MCF 10A (cell line): ENCODE measurements at regions not wholly inside any gene's neighbourhood (a gene's known extent, or its start where the extent isn't known, plus 50 kb on each side); places are given as distances from the start of the nearest gene placed in this dataset.

Source experiments
- BruUV-seq: library from RNA; stranded (reverse); fragments of 400-500 nt; replicated peaks from 2 replicates; lab custom pipeline; 2021; lab: Mats Ljungman, UMichigan
- CTCF ChIA-PET: fragments of 300-600 bp; sonication (Branson Sonifier 250); formaldehyde crosslinking; extraction: SDS; loops from one replicate; lab custom pipeline; 2021; ENCODE audit warnings: antibody characterized with exemption, inconsistent platforms; lab: Yijun Ruan, JAX
- POLR2A ChIA-PET: fragments of 300-600, 350-650 bp; sonication (Branson Sonifier 250); formaldehyde crosslinking; extraction: SDS; loops from one replicate; lab custom pipeline; 2020; ENCODE audit warnings: antibody characterized with exemption, inconsistent platforms; lab: Yijun Ruan, JAX
- DNase-seq: peaks from one replicate; pipeline ENCODE4 v3.0.0-alpha.2; 2018; ENCODE audit not compliant: unreplicated experiment
- H3K27ac Mint-ChIP-seq: one replicate; pipeline ENCODE4 v1.8.0; 2022; ENCODE audit warnings: mild to moderate bottlenecking, low read depth, mixed read lengths; ENCODE audit not compliant: unreplicated experiment
- H3K27me3 Mint-ChIP-seq: one replicate; pipeline ENCODE4 v1.8.0; 2022; ENCODE audit warnings: mixed read lengths; ENCODE audit not compliant: insufficient read depth, unreplicated experiment
- H3K36me3 Mint-ChIP-seq: one replicate; pipeline ENCODE4 v1.8.0; 2022; ENCODE audit warnings: mild to moderate bottlenecking, moderate library complexity, mixed read lengths; ENCODE audit not compliant: insufficient read depth, unreplicated experiment
- H3K4me1 Mint-ChIP-seq: one replicate; pipeline ENCODE4 v1.8.0; 2022; ENCODE audit warnings: mixed read lengths; ENCODE audit not compliant: insufficient read depth, unreplicated experiment
- H3K4me3 Mint-ChIP-seq: one replicate; pipeline ENCODE4 v1.8.0; 2022; ENCODE audit warnings: mild to moderate bottlenecking, moderate library complexity, mixed read lengths; ENCODE audit not compliant: unreplicated experiment
- H3K9me3 Mint-ChIP-seq: one replicate; pipeline ENCODE4 v1.8.0; 2022; ENCODE audit warnings: mixed read lengths; ENCODE audit not compliant: unreplicated experiment
- intact Hi-C: fragments of 100-400 bp; cut with micrococcal nuclease; formaldehyde crosslinking; loops from 2 replicates; pipeline ENCODE4 v1.14.1; 2022
- TF ChIP-seq, protein P1 (sequence below): fragments of 200-600 bp; IDR thresholded peaks from one replicate; pipeline ENCODE4 v1.8.0; 2022; ENCODE audit warnings: antibody characterized with exemption, mild to moderate bottlenecking; ENCODE audit not compliant: unreplicated experiment

DNA sequence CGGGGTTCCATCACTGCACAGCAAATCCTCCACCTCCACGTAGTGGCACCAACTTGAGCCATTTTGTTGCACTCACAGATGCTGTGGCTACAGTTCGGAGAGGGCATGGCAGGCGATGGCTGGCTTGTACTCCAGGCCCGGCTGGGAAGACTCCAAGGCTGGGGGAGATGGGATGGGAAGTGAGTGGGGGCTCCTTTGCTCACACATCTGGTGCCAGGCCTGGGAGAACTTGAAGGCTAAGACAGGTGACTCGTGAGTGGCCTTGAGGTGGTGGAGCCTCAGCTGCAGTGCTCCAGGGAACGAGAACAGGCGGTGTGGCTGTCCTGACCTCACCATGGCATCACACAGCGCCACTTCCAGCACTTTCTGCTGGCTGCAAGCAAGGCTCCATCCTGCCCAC lies 87.9 kb downstream of the PLXNA1 start:
- no peak overlapping the region for H3K4me3 Mint-ChIP-seq
- DNase-seq = no peak
- no peaks in the 10 kb centered on the region for H3K27me3 Mint-ChIP-seq
- BruUV-seq = no TSS peak
- H3K36me3 Mint-ChIP-seq = no peaks in the 10 kb centered on the region
- ChIA-PET CTCF (no interaction called here), POLR2A (interaction anchor here (0.6 kb wide), 1 partner anchor 56 kb away, joined by 4 read pairs; no protein-coding TSS in a partner anchor)
- H3K9me3 Mint-ChIP-seq = no peaks in the 10 kb centered on the region
- intact Hi-C loops = no loop called here
- H3K4me1 Mint-ChIP-seq = peaks cover 31% of the 10 kb centered on the region
- H3K27ac Mint-ChIP-seq = no peak overlapping the region
- TF ChIP-seq, protein P1, sequence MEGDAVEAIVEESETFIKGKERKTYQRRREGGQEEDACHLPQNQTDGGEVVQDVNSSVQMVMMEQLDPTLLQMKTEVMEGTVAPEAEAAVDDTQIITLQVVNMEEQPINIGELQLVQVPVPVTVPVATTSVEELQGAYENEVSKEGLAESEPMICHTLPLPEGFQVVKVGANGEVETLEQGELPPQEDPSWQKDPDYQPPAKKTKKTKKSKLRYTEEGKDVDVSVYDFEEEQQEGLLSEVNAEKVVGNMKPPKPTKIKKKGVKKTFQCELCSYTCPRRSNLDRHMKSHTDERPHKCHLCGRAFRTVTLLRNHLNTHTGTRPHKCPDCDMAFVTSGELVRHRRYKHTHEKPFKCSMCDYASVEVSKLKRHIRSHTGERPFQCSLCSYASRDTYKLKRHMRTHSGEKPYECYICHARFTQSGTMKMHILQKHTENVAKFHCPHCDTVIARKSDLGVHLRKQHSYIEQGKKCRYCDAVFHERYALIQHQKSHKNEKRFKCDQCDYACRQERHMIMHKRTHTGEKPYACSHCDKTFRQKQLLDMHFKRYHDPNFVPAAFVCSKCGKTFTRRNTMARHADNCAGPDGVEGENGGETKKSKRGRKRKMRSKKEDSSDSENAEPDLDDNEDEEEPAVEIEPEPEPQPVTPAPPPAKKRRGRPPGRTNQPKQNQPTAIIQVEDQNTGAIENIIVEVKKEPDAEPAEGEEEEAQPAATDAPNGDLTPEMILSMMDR = no peak

DNA sequence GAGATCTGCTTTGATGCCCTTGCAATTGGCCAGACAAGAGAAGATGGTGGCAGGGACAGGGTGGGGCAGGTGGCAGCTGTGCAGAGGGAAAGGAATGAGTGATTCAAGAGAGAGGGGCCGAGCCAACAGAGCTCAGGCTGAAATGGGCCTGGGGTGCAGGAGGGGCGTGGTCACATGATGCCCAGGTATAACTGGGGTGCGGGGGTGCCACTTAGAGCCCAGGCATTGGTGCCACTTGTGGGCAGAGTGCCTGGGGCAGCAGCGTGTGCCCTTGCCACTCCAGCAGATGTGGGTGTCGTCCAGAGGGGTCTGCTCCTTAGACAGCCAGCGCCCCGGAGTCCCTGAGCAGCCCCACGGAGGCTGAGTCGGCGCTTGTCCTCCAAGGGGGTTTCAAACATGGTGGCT lies 88.7 kb downstream of the PLXNA1 start:
- no TSS peak for BruUV-seq
- intact Hi-C loops = no loop called here
- H3K36me3 Mint-ChIP-seq = no peaks in the 10 kb centered on the region
- DNase-seq = no peak
- TF ChIP-seq, protein P1 = no peak
- ChIA-PET CTCF (no interaction called here), POLR2A (no interaction called here)
- H3K9me3 Mint-ChIP-seq = no peaks in the 10 kb centered on the region
- no peaks in the 10 kb centered on the region for H3K27me3 Mint-ChIP-seq
- no peak overlapping the region for H3K27ac Mint-ChIP-seq
- H3K4me3 Mint-ChIP-seq = no peak overlapping the region
- peaks cover 31% of the 10 kb centered on the region for H3K4me1 Mint-ChIP-seq

DNA sequence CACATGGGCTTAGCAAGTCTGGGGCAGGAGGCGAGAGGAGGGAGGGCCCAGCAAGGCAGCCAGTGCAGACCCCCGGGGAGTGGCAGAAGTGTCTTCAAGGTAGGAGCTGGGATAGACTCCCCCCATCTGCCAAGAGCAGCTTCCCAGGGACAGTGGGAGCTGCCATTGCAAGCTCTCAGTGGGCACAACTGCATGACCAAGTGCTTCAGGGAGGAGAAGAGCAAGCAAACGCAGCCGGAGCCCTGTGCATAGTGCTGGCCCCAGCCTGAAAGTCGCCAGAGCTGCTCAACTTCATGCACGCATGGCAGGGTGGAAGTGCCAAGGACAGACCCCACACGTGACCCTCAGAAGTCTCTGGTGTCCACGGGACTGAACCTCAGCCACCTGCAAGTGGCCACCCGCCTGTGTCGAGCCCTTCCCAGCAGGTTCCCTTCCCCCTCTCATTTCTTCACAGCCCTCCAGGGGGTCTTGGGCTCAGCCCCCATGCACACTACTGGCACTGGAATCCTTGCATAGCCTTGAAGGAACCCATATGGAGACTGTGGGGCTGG lies 89.4 kb downstream of the PLXNA1 start:
- ChIA-PET CTCF (no interaction called here), POLR2A (interaction anchor here (1.0 kb wide), 1 partner anchor 14 kb away, joined by 4 read pairs; no protein-coding TSS in a partner anchor)
- no peaks in the 10 kb centered on the region for H3K9me3 Mint-ChIP-seq
- intact Hi-C loops = no loop called here
- BruUV-seq = no TSS peak
- H3K4me3 Mint-ChIP-seq = no peak overlapping the region
- no peaks in the 10 kb centered on the region for H3K27me3 Mint-ChIP-seq
- H3K4me1 Mint-ChIP-seq = peaks cover 31% of the 10 kb centered on the region
- no peak for DNase-seq
- TF ChIP-seq, protein P1 = no peak
- H3K36me3 Mint-ChIP-seq = no peaks in the 10 kb centered on the region
- no peak overlapping the region for H3K27ac Mint-ChIP-seq

DNA sequence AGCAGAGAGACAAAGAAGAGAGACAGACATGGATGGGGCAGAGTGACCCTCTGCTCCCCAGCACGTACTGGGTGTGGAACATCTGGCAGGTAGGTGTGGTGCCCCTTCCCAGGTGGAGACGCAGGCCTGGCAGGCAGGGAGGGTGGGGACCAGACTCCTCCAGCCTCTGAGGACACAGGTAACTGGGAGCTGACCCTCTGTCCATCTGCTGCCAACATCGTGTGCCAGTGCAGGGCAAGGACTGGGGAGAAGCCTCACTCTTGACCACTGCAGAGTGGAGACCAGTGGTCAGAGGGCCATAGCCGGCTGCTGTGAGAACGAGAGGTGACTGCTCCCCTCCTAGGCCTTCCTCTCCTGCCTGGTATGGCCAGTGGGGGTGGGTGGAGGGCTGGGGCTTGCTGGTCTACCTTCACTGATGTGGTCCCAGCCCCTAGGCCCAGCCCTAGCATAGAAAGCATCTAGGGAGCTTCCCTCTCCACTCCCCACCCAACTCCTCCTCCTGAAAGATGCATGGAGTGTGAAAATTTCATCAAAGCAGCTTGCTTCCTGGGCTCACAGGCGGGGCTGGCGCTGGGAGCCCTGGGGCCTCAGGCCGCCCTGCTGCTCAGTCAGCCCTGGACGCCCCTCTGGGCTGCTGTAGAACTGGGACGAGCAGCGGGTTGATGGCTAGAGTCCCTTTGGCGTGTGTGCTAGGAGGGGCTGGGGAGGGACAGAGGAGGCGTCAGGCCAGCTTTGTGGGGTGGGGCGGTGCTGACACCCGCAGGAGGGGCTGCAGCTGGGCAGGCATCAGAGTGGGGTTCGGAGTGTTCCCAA lies 90.3 kb downstream of the PLXNA1 start:
- TF ChIP-seq, protein P1 = no peak
- no peak for DNase-seq
- Mint-ChIP-seq H3K4me1 (peaks cover 31% of the 10 kb centered on the region), H3K36me3 (no peaks in the 10 kb centered on the region), H3K27me3 (no peaks in the 10 kb centered on the region), H3K9me3 (no peaks in the 10 kb centered on the region), H3K4me3 (no peak overlapping the region), H3K27ac (no peak overlapping the region)
- ChIA-PET POLR2A (interaction anchor here (0.5 to 1.7 kb wide), 4 partner anchors 8 to 224 kb away, joined by 3 to 8 read pairs (median 5); no protein-coding TSS in a partner anchor), CTCF (interaction anchor here (0.6 to 1.2 kb wide), 3 partner anchors 10 to 485 kb away, joined by 3 to 9 read pairs (median 4); no protein-coding TSS in a partner anchor)
- intact Hi-C loops = no loop called here
- BruUV-seq = no TSS peak
